ENCODE measurements at regions not wholly inside any gene's neighbourhood (a gene's known extent, or its start where the extent isn't known, plus 50 kb on each side); places are given as distances from the start of the nearest gene placed in this dataset.
"Not testable (repeated sequence)": the region's sequence is repeated elsewhere in the genome, so short reads cannot be mapped to it uniquely, and the experiment has no call there.

GRCh38 chr14:81584495-81584894 lies 50.8 kb upstream of the SEL1L start:
- DNase-seq (ENCODE audit: low spot score), result no peak

- no peak for DNase-seq (ENCODE audit: low spot score)
Observed at GRCh38 chr14:81589381-81590065, 55.9 kb upstream of the SEL1L start.

DNA sequence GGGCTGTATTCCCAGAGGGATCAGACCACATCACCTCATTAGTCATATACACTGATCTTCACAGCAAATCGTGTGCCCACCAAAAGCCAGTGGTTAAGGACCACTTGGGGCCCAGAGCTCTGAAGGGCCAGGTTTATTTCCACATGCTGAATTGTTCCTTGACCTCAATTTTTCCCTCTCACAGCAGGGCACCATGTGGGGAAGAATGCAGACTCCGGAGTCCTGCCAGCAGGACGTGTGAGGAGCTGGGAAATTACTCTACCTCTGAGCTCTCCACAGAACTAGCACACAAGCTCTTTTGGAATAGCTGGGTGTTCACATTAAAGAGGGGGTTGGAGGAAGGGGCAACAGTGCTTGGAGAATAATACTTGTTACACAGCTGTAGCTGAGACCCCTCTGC lies 57.6 kb upstream of the SEL1L start:
- no peak for DNase-seq (ENCODE audit: low spot score)

- no peak for DNase-seq (ENCODE audit: low spot score)
Observed at GRCh38 chr14:81594012-81594411, 60.4 kb upstream of the SEL1L start.

DNA sequence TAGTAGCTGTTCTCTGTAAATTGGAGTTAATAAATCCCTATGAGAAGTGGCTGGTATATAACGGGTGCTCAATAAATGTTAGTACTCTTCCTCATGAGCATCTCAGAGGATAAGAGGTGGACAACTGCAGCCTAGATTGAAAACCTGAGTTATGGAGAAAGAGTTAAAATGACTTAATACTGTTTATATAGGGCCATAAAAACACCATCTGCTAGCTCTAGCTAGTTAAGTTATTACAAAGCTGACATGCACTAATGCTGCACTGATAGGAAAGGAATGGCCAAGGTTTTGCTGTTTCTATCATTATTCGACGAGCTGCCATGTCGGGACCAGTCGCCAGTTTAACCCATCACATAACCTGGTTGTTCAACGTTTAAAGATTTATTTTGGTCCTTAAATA lies 72.0 kb upstream of the SEL1L start:
- DNase-seq (ENCODE audit: low spot score), result no peak

DNA sequence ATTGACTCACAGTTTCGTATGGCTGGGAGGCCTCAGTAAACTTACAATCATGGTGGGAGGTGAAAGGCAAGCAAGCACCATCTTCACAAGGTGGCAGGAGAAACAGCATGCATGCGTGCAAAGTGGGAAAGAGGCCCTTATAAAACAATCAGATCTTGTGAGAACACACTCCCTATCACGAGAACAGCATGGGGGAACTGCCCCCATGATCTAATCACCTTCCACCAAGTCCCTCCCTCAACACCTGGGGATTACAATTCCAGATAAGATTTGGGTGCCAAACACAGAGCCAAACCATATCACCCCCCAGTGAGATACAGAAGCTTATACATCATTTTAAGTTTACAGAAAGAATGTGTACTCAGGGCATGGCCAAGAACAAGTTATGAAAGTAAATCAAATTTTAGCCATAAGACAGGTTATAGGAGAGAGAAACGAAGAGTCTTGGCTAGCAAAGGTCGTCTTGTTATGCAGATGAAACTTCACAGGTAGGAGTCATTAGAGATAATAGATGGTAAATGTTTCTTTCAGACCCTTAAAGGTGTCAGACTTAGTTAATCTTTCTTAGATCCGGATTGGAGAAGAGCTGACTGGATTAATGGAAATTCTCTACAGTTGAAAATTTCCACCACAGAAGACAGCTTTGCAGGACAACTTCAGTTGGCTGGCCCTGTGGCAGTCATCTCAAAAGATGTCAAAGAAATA lies 79.8 kb upstream of the SEL1L start:
- no peak for DNase-seq (ENCODE audit: low spot score)

- DNase-seq (ENCODE audit: low spot score), result not testable (repeated sequence)
Observed at GRCh38 chr14:81614302-81614701, 80.6 kb upstream of the SEL1L start.

GRCh38 chr14:81618695-81619094 lies 85.0 kb upstream of the SEL1L start:
- DNase-seq (ENCODE audit: low spot score), result no peak

GRCh38 chr14:81619816-81620215 lies 86.2 kb upstream of the SEL1L start:
- DNase-seq (ENCODE audit: low spot score), result no peak

- not testable (repeated sequence) for DNase-seq (ENCODE audit: low spot score)
Observed at GRCh38 chr14:81623771-81624396, 90.2 kb upstream of the SEL1L start.

- DNase-seq (ENCODE audit: low spot score), result no peak
Observed at GRCh38 chr14:81625343-81625742, 91.7 kb upstream of the SEL1L start.

DNA sequence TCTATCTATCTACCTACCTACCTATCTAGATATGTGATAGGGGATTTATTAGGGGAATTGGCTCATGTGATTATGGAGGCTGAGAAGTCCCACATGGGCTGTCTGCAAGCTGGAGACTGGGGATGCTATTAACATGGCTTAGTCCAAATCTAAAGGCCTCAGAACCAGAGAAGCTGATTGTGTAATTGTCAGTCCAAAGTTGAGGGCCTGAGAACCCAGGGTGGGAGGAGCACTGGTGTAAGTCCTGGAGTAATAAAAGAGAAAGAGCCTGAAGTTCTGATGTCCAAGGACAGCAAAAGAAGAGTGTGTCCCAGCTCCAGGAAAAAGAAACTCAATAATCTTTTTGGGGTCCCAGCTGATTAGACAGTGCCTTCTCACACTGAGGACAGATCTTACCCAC lies 98.5 kb upstream of the SEL1L start:
- DNase-seq (ENCODE audit: low spot score), result no peak

DNA sequence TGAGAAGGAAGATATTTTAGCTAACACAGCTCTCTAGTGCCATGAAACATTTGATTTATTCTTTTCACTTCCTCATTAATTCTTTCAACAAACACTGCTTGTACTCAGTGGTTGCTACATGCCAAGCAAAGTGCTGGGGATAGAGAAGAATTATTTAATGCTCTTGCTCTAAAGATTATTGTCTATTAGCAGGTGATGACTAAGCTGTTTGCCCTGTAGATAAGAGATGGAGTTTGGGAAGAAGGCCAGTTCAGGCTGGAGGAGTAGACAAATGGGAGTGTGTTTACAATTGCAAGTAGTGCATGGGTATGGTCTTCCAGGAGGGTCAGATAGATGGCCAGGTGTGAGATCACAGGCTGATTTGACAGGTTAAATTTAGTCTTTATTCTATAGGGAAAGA lies 99.8 kb upstream of the SEL1L start:
- DNase-seq (ENCODE audit: low spot score), result no peak

GRCh38 chr14:81637639-81638038 lies 104.0 kb upstream of the SEL1L start:
- no peak for DNase-seq (ENCODE audit: low spot score)

DNA sequence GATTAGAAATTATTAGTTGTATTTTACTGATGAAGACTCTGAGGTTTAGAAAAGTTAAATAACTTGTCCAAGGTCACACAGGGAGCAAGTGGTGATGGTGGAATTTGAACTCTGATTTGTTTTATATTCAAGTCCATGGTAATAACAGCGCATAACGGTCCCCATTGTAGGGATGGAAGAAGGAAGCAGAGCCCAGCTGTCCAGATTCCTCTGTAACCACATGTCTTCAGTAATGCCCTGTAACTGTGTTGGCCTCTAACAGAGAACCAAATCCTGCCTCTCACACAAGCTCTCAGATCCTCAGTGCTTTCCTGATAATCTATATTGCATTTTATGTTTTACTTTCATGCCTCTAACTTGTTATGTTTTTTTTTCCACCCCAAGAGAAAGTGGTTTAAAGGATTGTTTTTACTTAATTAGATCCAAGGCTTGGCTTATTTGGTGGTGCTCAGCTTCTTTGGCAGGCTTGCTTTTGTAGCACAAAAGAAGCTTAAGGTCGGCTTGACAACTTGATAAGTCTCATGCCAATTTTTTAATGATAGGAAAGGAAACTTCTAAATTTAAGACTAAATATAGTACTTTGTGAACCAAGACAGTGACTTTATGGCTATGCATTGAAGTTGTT lies 105.1 kb upstream of the SEL1L start:
- no peak for DNase-seq (ENCODE audit: low spot score)

DNA sequence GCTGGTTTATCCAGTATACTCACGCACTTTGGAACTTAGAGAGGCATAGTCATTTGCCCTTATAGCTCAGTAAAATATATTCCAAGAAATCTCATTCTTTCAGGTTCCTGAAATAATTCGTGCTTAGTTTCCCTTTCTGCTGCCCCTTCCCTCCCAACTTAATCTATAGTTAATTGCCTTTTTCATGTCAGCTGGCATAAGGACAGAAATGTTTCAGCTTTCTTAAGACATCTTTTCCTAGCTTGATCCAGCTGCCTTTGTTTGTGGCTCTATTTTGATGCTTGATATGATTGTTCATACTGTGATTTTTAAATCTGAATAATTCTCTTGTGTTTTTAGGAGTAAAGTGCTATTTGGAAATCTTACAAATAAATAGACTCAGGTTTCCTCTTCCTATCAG lies 120.0 kb upstream of the SEL1L start:
- DNase-seq (ENCODE audit: low spot score), result no peak

- no peak for DNase-seq (ENCODE audit: low spot score)
Observed at GRCh38 chr14:81655423-81656314, 122.0 kb upstream of the SEL1L start.

- DNase-seq (ENCODE audit: low spot score), result no peak
Observed at GRCh38 chr14:81656811-81657210, 123.2 kb upstream of the SEL1L start.

GRCh38 chr14:81662066-81662465 lies 128.4 kb upstream of the SEL1L start:
- no peak for DNase-seq (ENCODE audit: low spot score)

DNA sequence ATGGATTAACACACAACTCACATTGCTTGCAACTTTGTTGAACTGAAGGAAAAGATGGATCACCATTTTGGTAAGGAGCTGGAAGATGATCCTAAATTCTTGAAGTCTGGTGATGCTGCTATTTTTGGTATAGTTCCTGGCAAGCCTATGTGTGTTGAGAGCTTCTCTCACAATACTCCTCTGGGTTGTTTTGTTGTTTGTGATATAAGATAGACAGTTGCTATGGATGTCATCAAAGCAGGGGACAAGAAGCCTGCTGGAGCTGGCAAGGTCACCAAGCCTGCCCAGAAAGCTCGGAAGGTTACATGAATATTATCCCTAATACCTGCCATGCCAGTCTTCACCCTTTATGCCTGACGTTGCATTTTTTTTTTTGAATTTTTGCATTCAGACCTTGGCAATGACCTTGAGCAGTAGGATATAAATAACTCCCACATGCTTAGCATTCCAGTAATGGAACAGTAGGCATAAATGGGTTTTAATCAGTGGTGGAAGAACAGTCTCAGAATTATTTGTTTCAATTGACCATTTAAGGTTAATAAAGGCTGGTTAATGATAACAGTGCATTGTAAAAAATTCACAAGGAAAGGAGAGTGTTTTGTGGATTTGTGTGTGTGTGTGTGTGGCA lies 129.0 kb upstream of the SEL1L start:
- DNase-seq (ENCODE audit: low spot score), result no peak

DNA sequence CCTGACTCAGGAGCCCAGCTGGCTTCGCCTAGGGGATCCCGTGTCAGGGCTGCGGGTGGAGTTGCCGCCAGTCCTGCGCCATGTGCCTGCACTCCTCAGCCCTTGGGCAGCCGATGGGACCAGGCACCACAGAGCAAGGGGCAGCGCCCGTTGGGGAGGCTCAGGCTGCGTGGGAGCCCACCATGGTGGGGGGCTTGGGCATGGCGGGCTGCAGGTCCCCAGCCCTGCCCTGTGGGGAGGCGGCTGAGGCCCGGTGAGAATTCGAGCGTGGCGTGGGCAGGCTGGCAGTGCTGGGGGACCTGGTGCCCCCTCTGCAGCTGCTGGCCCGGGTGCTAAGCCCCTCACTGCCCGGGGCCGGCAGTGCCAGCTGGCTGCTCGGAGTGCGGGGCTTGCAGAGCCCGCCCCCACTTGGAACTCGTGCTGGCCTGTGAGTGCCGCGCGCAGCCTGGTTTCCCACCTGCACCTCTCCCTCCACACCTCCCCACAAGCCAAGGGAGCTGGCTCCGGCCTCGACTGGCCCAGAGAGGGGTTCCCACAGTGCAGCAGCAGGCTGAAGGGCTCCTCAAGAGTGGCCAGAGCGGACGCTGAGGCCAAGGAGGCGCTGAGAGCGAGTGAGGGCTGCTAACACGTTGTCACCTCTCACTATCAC lies 135.1 kb upstream of the SEL1L start:
- no peak for DNase-seq (ENCODE audit: low spot score)
